Hepatocyte (in vitro differentiated cells): ENCODE measurements at regions not wholly inside any gene's neighbourhood (a gene's known extent, or its start where the extent isn't known, plus 50 kb on each side); places are given as distances from the start of the nearest gene placed in this dataset.

Experiments used
- DNase-seq: peaks from one replicate; pipeline ENCODE4 v3.0.0-alpha.2; 2016; ENCODE audit warnings: low spot score
- H2AFZ ChIP-seq: fragments of 200-600 bp; sonication (generic); 2 replicates; pipeline ENCODE4 v1.6.0; 2016; ENCODE audit warnings: antibody characterized with exemption, mild to moderate bottlenecking
- H3K27ac ChIP-seq: fragments of 200-600 bp; sonication (generic); 2 replicates; pipeline ENCODE4 v1.5.1; 2016; ENCODE audit warnings: mild to moderate bottlenecking
- H3K27me3 ChIP-seq: fragments of 200-600 bp; sonication (generic); 2 replicates; pipeline ENCODE4 v1.6.1; 2016
- H3K36me3 ChIP-seq: fragments of 200-600 bp; sonication (generic); replicated peaks from 2 replicates; pipeline ENCODE4 v1.5.1; 2016; ENCODE audit warnings: low read depth; ENCODE audit not compliant: insufficient read depth
- H3K4me1 ChIP-seq: fragments of 200-600 bp; sonication (generic); 2 replicates; pipeline ENCODE4 v1.5.1; 2016; ENCODE audit warnings: mild to moderate bottlenecking, moderate library complexity; ENCODE audit not compliant: insufficient read depth
- H3K4me2 ChIP-seq: fragments of 200-600 bp; sonication (generic); 2 replicates; pipeline ENCODE4 v1.6.0; 2016
- H3K4me3 ChIP-seq: fragments of 200-600 bp; sonication (generic); 2 replicates; pipeline ENCODE4 v1.5.1; 2016; ENCODE audit warnings: mild to moderate bottlenecking
- H3K79me2 ChIP-seq: fragments of 200-600 bp; sonication (generic); 2 replicates; pipeline ENCODE4 v1.6.0; 2017; ENCODE audit warnings: mild to moderate bottlenecking
- H3K9me2 ChIP-seq: fragments of 200-600 bp; sonication (generic); replicated peaks from 2 replicates; pipeline ENCODE4 v1.6.0; 2017; ENCODE audit warnings: mild to moderate bottlenecking; ENCODE audit not compliant: insufficient read depth
- H3K9me3 ChIP-seq: fragments of 200-600 bp; sonication (generic); 2 replicates; pipeline ENCODE4 v1.5.1; 2016; ENCODE audit warnings: low read depth, mild to moderate bottlenecking
- H4K20me1 ChIP-seq: fragments of 200-600 bp; sonication (generic); 2 replicates; pipeline ENCODE4 v1.6.0; 2016; ENCODE audit warnings: mild to moderate bottlenecking; ENCODE audit not compliant: insufficient read depth, poor library complexity, severe bottlenecking
- CTCF ChIP-seq: fragments of 200-600 bp; sonication (generic); IDR thresholded peaks from 2 replicates; pipeline ENCODE4 v1.5.1; 2016; ENCODE audit warnings: antibody characterized with exemption, mild to moderate bottlenecking; ENCODE audit not compliant: poor library complexity
- EZH2 ChIP-seq: fragments of 200-600 bp; sonication (generic); IDR thresholded peaks from 2 replicates; pipeline ENCODE4 v1.6.1; 2016; ENCODE audit warnings: antibody characterized with exemption, mild to moderate bottlenecking, borderline replicate concordance
- EZH2phosphoT487 ChIP-seq: fragments of 200-600 bp; sonication (generic); IDR thresholded peaks from one replicate; pipeline ENCODE4 v1.6.1; 2018; ENCODE audit warnings: antibody characterized with exemption, mild to moderate bottlenecking, low read depth, moderate library complexity; ENCODE audit not compliant: unreplicated experiment, severe bottlenecking
- WGBS: methylation state at CpG from one replicate; pipeline ENCODE4 v1.1.6; 2016; ENCODE audit warnings: low lambda C conversion rate; ENCODE audit errors: missing lambda C conversion rate; 5-methylcytosine and 5-hydroxymethylcytosine counted together

GRCh38 chr1:38289034-38289433 is 242.4 kb upstream of the POU3F1 start:
- no peaks in the 10 kb centered on the region for H3K79me2 ChIP-seq
- no peaks in the 10 kb centered on the region for H3K9me3 ChIP-seq
- peaks cover 3% of the 10 kb centered on the region for H3K4me1 ChIP-seq
- 100% methylated on average over 1 of the region's 1 CpG for WGBS
- peaks cover 22% of the 10 kb centered on the region for H3K27me3 ChIP-seq
- H3K4me3 ChIP-seq = no peak overlapping the region
- no peak overlapping the region for H3K27ac ChIP-seq
- no peaks in the 10 kb centered on the region for H3K9me2 ChIP-seq
- no peak overlapping the region for H2AFZ ChIP-seq
- H4K20me1 ChIP-seq = no peaks in the 10 kb centered on the region
- no peak for DNase-seq
- no peak for TF ChIP-seq EZH2
- TF ChIP-seq EZH2phosphoT487 = no peak
- TF ChIP-seq CTCF = no peak
- no peak overlapping the region for H3K4me2 ChIP-seq
- no peaks in the 10 kb centered on the region for H3K36me3 ChIP-seq

- Histone ChIP-seq H2AFZ (no peak overlapping the region), H3K27ac (no peak overlapping the region), H3K9me2 (no peaks in the 10 kb centered on the region), H3K27me3 (peaks cover 10% of the 10 kb centered on the region), H3K9me3 (no peaks in the 10 kb centered on the region), H3K79me2 (no peaks in the 10 kb centered on the region), H3K4me2 (no peak overlapping the region), H3K36me3 (no peaks in the 10 kb centered on the region), H3K4me3 (no peak overlapping the region), H4K20me1 (no peaks in the 10 kb centered on the region), H3K4me1 (peaks cover 3% of the 10 kb centered on the region)
- TF ChIP-seq CTCF = no peak
- TF ChIP-seq EZH2phosphoT487 = no peak
- TF ChIP-seq EZH2 = no peak
- 39% methylated on average over 3 of the region's 3 CpGs for WGBS
- DNase-seq = no peak
These were observed 241.0 kb upstream of the POU3F1 start for GRCh38 chr1:38287547-38287946.

- no peaks in the 10 kb centered on the region for H3K9me3 ChIP-seq
- no peak overlapping the region for H3K4me3 ChIP-seq
- no peaks in the 10 kb centered on the region for H3K4me1 ChIP-seq
- 94% methylated on average over 2 of the region's 2 CpGs for WGBS
- no peaks in the 10 kb centered on the region for H3K79me2 ChIP-seq
- no peaks in the 10 kb centered on the region for H3K36me3 ChIP-seq
- no peaks in the 10 kb centered on the region for H4K20me1 ChIP-seq
- no peak overlapping the region for H3K27ac ChIP-seq
- H3K9me2 ChIP-seq = no peaks in the 10 kb centered on the region
- TF ChIP-seq EZH2phosphoT487 = no peak
- no peak for TF ChIP-seq EZH2
- no peak for TF ChIP-seq CTCF
- H2AFZ ChIP-seq = no peak overlapping the region
- peaks cover 5% of the 10 kb centered on the region for H3K27me3 ChIP-seq
- H3K4me2 ChIP-seq = no peak overlapping the region
- DNase-seq = no peak
These were observed 240.4 kb upstream of the POU3F1 start for GRCh38 chr1:38287036-38287435.
